ENCODE measurements at regions not wholly inside any gene's neighbourhood (a gene's known extent, or its start where the extent isn't known, plus 50 kb on each side); places are given as distances from the start of the nearest gene placed in this dataset.

- TF ChIP-seq EZH2 (IDR thresholded peaks at IDR 0.05) (no peak), POLR2AphosphoS5 (IDR thresholded peaks at IDR 0.05; ENCODE audit: borderline replicate concordance, low read depth, low read length) (no peak), FOXP2 (optimal IDR thresholded peaks at IDR 0.05; ENCODE audit: control extremely low read depth, extremely low read length, insufficient read depth) (no peak)
These were observed 216.7 kb upstream of the NPVF start for GRCh38 chr7:25444991-25445390.

All from SK-N-MC (cell line).